Right cardiac atrium (tissue), 5 donors: ENCODE measurements at regions not wholly inside any gene's neighbourhood (a gene's known extent, or its start where the extent isn't known, plus 50 kb on each side); places are given as distances from the start of the nearest gene placed in this dataset.

ENCODE experiments used
- ATAC-seq, 2 donors: fragments of 200-7000 bp; cut with Tn5 transposase; one replicate each; pipeline versions ENCODE4 v1.8.0 to v1.9.1; 2020; ENCODE audit warnings: moderate library complexity in 2 of 2, mild to moderate bottlenecking in 1 of 2
- DNase-seq, 3 donors: peaks; one replicate each; pipeline ENCODE4 v3.0.0-alpha.2; 2020
- H3K27ac ChIP-seq: one replicate; pipeline ENCODE4 v1.5.1; 2013; ENCODE audit warnings: mild to moderate bottlenecking, low read length, control low read depth, moderate library complexity
- H3K27me3 ChIP-seq: one replicate; pipeline ENCODE4 v1.6.1; 2013; ENCODE audit not compliant: control insufficient read depth, insufficient read depth
- H3K4me1 ChIP-seq: one replicate; pipeline ENCODE4 v1.6.1; 2013; ENCODE audit warnings: low read length; ENCODE audit not compliant: control insufficient read depth, insufficient read depth
- H3K4me3 ChIP-seq: one replicate; pipeline ENCODE4 v1.5.1; 2013; ENCODE audit warnings: low read length, control low read depth
- H3K9me3 ChIP-seq: one replicate; pipeline ENCODE4 v1.6.1; 2013; ENCODE audit warnings: low read length; ENCODE audit not compliant: control insufficient read depth
- WGBS: extraction: QIAGEN DNeasy Blood & Tissue Kit; methylation state at CpG from one replicate; pipeline ENCODE4 v1.1.7; 2013; 5-methylcytosine and 5-hydroxymethylcytosine counted together
- intact Hi-C, 4 donors: fragments of 100-400 bp; cut with DNase I; formaldehyde crosslinking; loops; one replicate each; pipeline versions ENCODE4 v1.11.0 to v1.14.0; 2022 to 2023
- donor health status: healthy with polysubstance abuse.
- donor health status: DM: no; HTN: yes; CAD: no.
- donor health status: DM: no; HTN: no; CAD: no.
- donor health status: DM: no; HTN: yes; CAD: no; lungs with severe emphysema.
- donor health status: DM: yes; HTN: yes; CAD: no.

- intact Hi-C loops, result no loop called here
- Histone ChIP-seq H3K9me3 (no peaks in the 10 kb centered on the region), H3K4me3 (no peak overlapping the region), H3K4me1 (no peaks in the 10 kb centered on the region), H3K27me3 (no peaks in the 10 kb centered on the region), H3K27ac (no peak overlapping the region)
- WGBS, result 92% methylated on average over 2 of the region's 2 CpGs
- DNase-seq, result no peak
- ATAC-seq, result no peak
Observed at GRCh38 chr19:34589730-34590129, 87.2 kb downstream of the SCGB2B2 start.

DNA sequence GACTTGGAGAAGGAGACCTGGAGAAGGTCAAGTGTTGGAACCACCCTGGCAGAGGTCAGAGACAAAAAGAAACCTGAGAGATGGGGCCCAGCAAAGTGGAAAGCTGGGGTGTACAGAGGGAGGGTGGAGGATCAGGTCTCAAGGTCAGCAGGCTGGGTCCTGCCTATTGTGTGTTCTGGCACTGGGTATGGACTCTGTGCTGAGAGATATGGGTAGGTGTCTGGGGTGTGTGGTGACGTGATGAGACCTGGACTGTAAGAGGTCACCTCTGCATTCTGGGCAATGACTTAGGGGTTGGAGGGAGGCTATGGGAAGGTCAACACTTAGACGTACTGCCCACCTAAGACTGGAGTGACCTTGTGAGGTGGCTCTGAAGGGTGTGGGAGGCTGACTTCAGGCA is 88.1 kb downstream of the SCGB2B2 start:
- Histone ChIP-seq H3K27me3 (no peaks in the 10 kb centered on the region), H3K4me3 (no peak overlapping the region), H3K27ac (no peak overlapping the region), H3K9me3 (no peaks in the 10 kb centered on the region), H3K4me1 (no peaks in the 10 kb centered on the region)
- DNase-seq, result no peak
- 71% methylated on average over 2 of the region's 2 CpGs for WGBS
- intact Hi-C loops, result no loop called here
- no peak for ATAC-seq

DNA sequence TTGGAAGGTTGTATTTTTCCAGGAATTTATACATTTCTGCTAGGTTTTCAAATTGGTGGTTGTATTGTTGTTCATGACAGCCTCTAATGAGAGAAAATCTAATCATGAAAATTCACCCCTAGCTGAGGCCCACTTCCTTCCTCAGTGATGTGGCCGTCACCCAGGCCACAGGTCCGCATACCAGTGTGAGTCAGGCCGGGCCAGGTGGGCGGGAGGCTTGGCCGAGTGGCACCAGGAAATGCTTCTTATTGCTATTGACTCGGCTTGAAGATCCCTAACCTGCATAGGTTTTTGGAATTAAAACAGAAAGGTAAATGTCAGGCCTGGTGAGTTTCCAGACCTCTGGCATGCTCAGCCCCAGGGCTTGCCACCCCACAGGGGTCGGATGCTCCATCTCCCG is 88.7 kb downstream of the SCGB2B2 start:
- no peak overlapping the region for H3K4me3 ChIP-seq
- no peaks in the 10 kb centered on the region for H3K9me3 ChIP-seq
- no peak overlapping the region for H3K27ac ChIP-seq
- H3K4me1 ChIP-seq, result no peaks in the 10 kb centered on the region
- intact Hi-C loops, result no loop called here
- 68% methylated on average over 8 of the region's 8 CpGs for WGBS
- DNase-seq, result no peak
- H3K27me3 ChIP-seq, result no peaks in the 10 kb centered on the region
- ATAC-seq, result no peak

DNA sequence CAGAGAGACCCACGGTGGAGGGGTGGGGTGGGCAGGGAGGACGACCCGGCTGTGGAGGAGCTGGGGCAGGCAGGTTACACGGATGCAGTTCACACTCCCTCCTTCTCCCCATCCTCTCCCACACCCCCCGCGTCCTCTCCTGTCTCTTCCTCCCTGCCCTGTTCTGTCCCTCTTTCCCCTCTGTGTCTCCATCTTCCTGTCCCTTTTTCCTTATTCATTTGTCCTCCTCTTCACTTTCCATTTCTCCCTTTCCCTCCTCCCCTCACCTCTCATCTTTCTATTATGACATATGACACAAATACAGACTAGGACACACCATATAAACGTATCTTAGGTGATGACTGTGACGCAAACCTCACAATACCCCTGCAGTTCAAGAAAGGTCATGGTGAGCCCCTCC is 96.6 kb downstream of the SCGB2B2 start:
- intact Hi-C loops, result no loop called here
- Histone ChIP-seq H3K27me3 (no peaks in the 10 kb centered on the region), H3K27ac (no peak overlapping the region), H3K4me1 (no peaks in the 10 kb centered on the region), H3K4me3 (no peak overlapping the region), H3K9me3 (no peaks in the 10 kb centered on the region)
- ATAC-seq, result no peak
- WGBS, result 60% methylated on average over 8 of the region's 8 CpGs
- DNase-seq, result no peak

- no peaks in the 10 kb centered on the region for H3K27me3 ChIP-seq
- no peak for ATAC-seq
Observed at GRCh38 chr19:34580055-34580336, 97.0 kb downstream of the SCGB2B2 start.

DNA sequence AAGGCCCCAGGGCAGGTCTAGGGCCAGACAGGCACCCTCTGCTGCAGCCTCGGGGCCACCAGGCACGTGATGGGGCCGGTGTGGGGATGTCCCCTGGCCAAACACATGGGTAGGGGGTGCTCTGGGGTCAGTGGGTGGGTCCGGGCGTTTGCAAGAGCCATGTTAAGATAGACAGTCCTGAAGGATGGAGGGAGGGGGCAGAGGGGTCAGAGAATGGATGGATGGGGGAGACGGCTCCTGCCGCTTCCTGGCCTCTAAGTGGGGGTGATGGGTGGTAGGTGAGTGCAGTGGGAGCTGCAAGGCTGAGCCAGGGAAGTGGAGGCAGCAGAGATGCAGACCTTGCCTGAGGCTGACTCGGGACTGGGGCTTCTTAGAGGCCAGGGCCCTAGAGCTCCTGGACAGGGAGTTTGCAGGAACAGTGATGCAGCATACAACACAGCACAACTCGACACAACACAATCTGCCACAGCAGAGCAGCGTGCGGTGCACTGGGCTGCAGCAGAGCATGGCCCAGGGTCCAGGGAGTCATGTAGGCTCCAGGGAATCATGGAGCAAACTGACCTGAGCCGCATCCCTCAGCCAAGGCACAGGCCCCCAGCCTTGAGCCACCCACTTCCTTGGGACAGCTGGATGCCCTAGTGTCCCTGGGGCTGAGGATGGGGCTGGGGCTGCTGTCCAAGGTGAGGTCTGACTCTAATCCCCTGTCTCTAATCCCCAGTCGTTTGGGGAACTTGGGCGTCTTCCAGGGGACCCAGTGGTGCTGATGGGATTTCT is 97.5 kb downstream of the SCGB2B2 start:
- Histone ChIP-seq H3K9me3 (no peaks in the 10 kb centered on the region), H3K4me3 (no peak overlapping the region), H3K27me3 (no peaks in the 10 kb centered on the region), H3K4me1 (no peaks in the 10 kb centered on the region), H3K27ac (no peak overlapping the region)
- no peak for DNase-seq
- 71% methylated on average over 14 of the region's 14 CpGs for WGBS
- ATAC-seq, result no peak
- intact Hi-C loops, result no loop called here

More at GRCh38 chr19:34580055-34580336, 97.0 kb downstream of the SCGB2B2 start:
- 86% methylated on average over 4 of the region's 4 CpGs for WGBS
- Histone ChIP-seq H3K9me3 (no peaks in the 10 kb centered on the region), H3K4me1 (no peaks in the 10 kb centered on the region), H3K27ac (no peak overlapping the region), H3K4me3 (no peak overlapping the region)
- no peak for DNase-seq
- intact Hi-C loops, result no loop called here

DNA sequence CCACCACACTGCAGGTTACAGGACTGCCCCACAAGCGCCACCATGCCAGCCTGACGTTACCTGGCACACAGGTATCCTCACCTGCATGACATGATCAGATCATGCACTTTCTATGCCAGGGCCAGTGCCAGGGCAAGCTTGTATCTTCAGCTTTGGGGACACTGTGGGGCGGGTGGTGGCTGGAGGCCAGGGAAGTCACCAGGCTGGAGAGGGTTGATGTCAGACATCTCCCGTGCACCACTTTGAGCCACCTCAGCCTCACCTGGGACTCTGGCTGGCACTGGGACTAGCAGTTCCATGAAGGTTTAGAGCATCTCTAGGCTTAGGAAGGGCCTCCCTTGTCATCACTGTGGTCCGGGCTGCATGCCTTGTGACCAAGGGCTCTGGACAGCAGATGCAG is 97.2 kb downstream of the WTIP start:
- intact Hi-C loops, result no loop called here
- ATAC-seq, result no peak
- DNase-seq, result no peak
- H3K27ac ChIP-seq, result no peak overlapping the region
- H3K4me3 ChIP-seq, result no peak overlapping the region
- H3K27me3 ChIP-seq, result no peaks in the 10 kb centered on the region
- no peaks in the 10 kb centered on the region for H3K9me3 ChIP-seq
- 81% methylated on average over 5 of the region's 5 CpGs for WGBS
- H3K4me1 ChIP-seq, result no peaks in the 10 kb centered on the region

- no peaks in the 10 kb centered on the region for H3K4me1 ChIP-seq
- ATAC-seq, result no peak
- WGBS, result 75% methylated on average over 4 of the region's 4 CpGs
- H3K27ac ChIP-seq, result no peak overlapping the region
- no peaks in the 10 kb centered on the region for H3K9me3 ChIP-seq
- intact Hi-C loops, result no loop called here
- H3K27me3 ChIP-seq, result no peaks in the 10 kb centered on the region
- no peak overlapping the region for H3K4me3 ChIP-seq
- DNase-seq, result no peak
Observed at GRCh38 chr19:34578173-34578572, 96.6 kb downstream of the WTIP start.

GRCh38 chr19:34577531-34578101 is 96.1 kb downstream of the WTIP start:
- Histone ChIP-seq H3K27me3 (no peaks in the 10 kb centered on the region), H3K9me3 (no peaks in the 10 kb centered on the region), H3K4me3 (no peak overlapping the region), H3K27ac (no peak overlapping the region), H3K4me1 (no peaks in the 10 kb centered on the region)
- WGBS, result 6% methylated on average over 45 of the region's 45 CpGs
- ATAC-seq (peak; percentile 28 to 55), DNase-seq (no peak)
- intact Hi-C loops, result no loop called here

GRCh38 chr19:34577056-34577455 is 95.5 kb downstream of the WTIP start:
- intact Hi-C loops, result no loop called here
- 52% methylated on average over 16 of the region's 16 CpGs for WGBS

DNA sequence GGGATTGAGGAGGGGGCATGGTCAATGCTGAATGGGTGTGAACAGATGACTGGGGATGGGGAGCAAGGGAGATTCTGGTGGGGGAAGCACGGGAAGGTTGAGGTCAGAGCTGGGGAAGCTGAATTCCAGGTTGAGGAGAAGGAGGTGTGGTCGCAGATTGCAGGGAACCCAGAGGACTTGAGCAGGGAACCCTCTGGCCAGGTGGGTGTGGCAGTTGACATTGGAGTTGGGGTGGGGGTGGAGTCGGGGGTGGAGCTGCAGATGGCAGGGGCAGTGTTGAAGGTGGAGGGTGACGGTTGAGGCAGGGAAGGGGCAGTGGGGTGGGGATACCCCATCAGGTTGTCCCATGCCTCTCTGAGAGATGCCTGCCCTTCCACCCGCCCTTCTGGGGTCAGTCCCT is 94.7 kb downstream of the WTIP start:
- no peak for ATAC-seq
- Histone ChIP-seq H3K27ac (no peak overlapping the region), H3K9me3 (no peaks in the 10 kb centered on the region), H3K4me3 (no peak overlapping the region), H3K4me1 (no peaks in the 10 kb centered on the region), H3K27me3 (no peaks in the 10 kb centered on the region)
- no peak for DNase-seq
- intact Hi-C loops, result no loop called here
- 93% methylated on average over 5 of the region's 5 CpGs for WGBS

More at GRCh38 chr19:34577056-34577455, 95.5 kb downstream of the WTIP start:
- Histone ChIP-seq H3K27me3 (no peaks in the 10 kb centered on the region), H3K9me3 (no peaks in the 10 kb centered on the region), H3K4me1 (no peaks in the 10 kb centered on the region), H3K27ac (no peak overlapping the region), H3K4me3 (no peak overlapping the region)
- no peak for ATAC-seq
- DNase-seq, result no peak

- H3K27me3 ChIP-seq, result no peaks in the 10 kb centered on the region
- no peaks in the 10 kb centered on the region for H3K9me3 ChIP-seq
- H3K27ac ChIP-seq, result no peak overlapping the region
- intact Hi-C loops, result no loop called here
- H3K4me1 ChIP-seq, result no peaks in the 10 kb centered on the region
- 87% methylated on average over 20 of the region's 20 CpGs for WGBS
- ATAC-seq (no peak), DNase-seq (no peak)
- no peak overlapping the region for H3K4me3 ChIP-seq
Observed at GRCh38 chr19:34575206-34575605, 93.6 kb downstream of the WTIP start.
